ENCODE measurements at regions not wholly inside any gene's neighbourhood (a gene's known extent, or its start where the extent isn't known, plus 50 kb on each side); places are given as distances from the start of the nearest gene placed in this dataset.

GRCh38 chr13:62038214-62038613, 622.6 kb upstream of the PCDH20 start:
- Histone ChIP-seq H3K27ac (no peak overlapping the region), H3K4me1 (ENCODE audit: control insufficient read depth in 1 of 2, low read depth in 2 of 2) (no peaks in the 10 kb centered on the region), H3K9me3 (no peaks in the 10 kb centered on the region), H3K4me3 (no peak overlapping the region), H3K36me3 (no peaks in the 10 kb centered on the region), H3K27me3 (replicated peaks; ENCODE audit: insufficient read depth) (no peaks in the 10 kb centered on the region)
- ATAC-seq (ENCODE audit: insufficient number of reproducible peaks, low FRiP score, low read depth) (no peak), DNase-seq (ENCODE audit: low spot score) (no peak)
- TF ChIP-seq CTCF (IDR thresholded peaks at IDR 0.05), result no peak

GRCh38 chr13:62035981-62036380, 620.3 kb upstream of the PCDH20 start:
- no peaks in the 10 kb centered on the region for H3K9me3 ChIP-seq
- H3K4me1 ChIP-seq (ENCODE audit: control insufficient read depth in 1 of 2, low read depth in 2 of 2), result no peaks in the 10 kb centered on the region
- H3K4me3 ChIP-seq, result no peak overlapping the region
- TF ChIP-seq CTCF (IDR thresholded peaks at IDR 0.05), result no peak
- no peak for DNase-seq (ENCODE audit: low spot score)
- ATAC-seq (ENCODE audit: insufficient number of reproducible peaks, low FRiP score, low read depth), result no peak
- H3K36me3 ChIP-seq, result no peaks in the 10 kb centered on the region
- H3K27ac ChIP-seq, result no peak overlapping the region
- H3K27me3 ChIP-seq (replicated peaks; ENCODE audit: insufficient read depth), result no peaks in the 10 kb centered on the region

GRCh38 chr13:62033934-62034333, 618.3 kb upstream of the PCDH20 start:
- TF ChIP-seq CTCF (IDR thresholded peaks at IDR 0.05), result no peak
- Histone ChIP-seq H3K4me1 (ENCODE audit: control insufficient read depth in 1 of 2, low read depth in 2 of 2) (no peaks in the 10 kb centered on the region), H3K4me3 (no peak overlapping the region), H3K36me3 (no peaks in the 10 kb centered on the region), H3K27ac (no peak overlapping the region), H3K27me3 (replicated peaks; ENCODE audit: insufficient read depth) (no peaks in the 10 kb centered on the region), H3K9me3 (no peaks in the 10 kb centered on the region)
- ATAC-seq (ENCODE audit: insufficient number of reproducible peaks, low FRiP score, low read depth), result no peak
- no peak for DNase-seq (ENCODE audit: low spot score)

GRCh38 chr13:62022369-62022768, 606.7 kb upstream of the PCDH20 start:
- no peak for ATAC-seq (ENCODE audit: insufficient number of reproducible peaks, low FRiP score, low read depth)

DNA sequence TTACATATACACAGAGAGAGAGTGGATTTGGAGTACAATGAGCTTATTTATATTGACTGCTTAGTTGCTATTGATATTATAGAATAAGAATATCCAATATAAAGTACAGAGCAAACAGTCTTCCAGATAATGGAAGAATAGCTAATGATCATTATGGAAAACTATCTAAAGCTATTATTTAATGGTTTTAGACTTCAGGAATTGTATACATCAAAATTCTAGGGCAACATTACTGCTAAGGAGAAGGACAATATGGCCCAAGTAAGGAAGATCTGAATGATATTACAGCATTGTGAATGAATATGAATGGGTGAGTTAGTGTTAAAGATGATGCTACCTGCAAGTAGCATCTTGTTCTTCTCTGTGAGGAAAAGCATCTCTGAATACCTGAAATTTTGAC, 604.2 kb upstream of the PCDH20 start:
- DNase-seq (ENCODE audit: low spot score), result no peak
- H3K4me3 ChIP-seq, result no peak overlapping the region
- no peak for ATAC-seq (ENCODE audit: insufficient number of reproducible peaks, low FRiP score, low read depth)
- no peaks in the 10 kb centered on the region for H3K27me3 ChIP-seq (replicated peaks; ENCODE audit: insufficient read depth)
- no peaks in the 10 kb centered on the region for H3K36me3 ChIP-seq
- no peaks in the 10 kb centered on the region for H3K9me3 ChIP-seq
- no peaks in the 10 kb centered on the region for H3K4me1 ChIP-seq (ENCODE audit: control insufficient read depth in 1 of 2, low read depth in 2 of 2)
- no peak overlapping the region for H3K27ac ChIP-seq
- no peak for TF ChIP-seq CTCF (IDR thresholded peaks at IDR 0.05)

More at GRCh38 chr13:62022369-62022768, 606.7 kb upstream of the PCDH20 start:
- Histone ChIP-seq H3K27ac (no peak overlapping the region), H3K36me3 (no peaks in the 10 kb centered on the region), H3K4me3 (no peak overlapping the region), H3K4me1 (ENCODE audit: control insufficient read depth in 1 of 2, low read depth in 2 of 2) (no peaks in the 10 kb centered on the region), H3K27me3 (replicated peaks; ENCODE audit: insufficient read depth) (no peaks in the 10 kb centered on the region), H3K9me3 (no peaks in the 10 kb centered on the region)
- no peak for TF ChIP-seq CTCF (IDR thresholded peaks at IDR 0.05)
- DNase-seq (ENCODE audit: low spot score), result no peak
